Peyer's patch (tissue), 4 donors: ENCODE measurements at regions not wholly inside any gene's neighbourhood (a gene's known extent, or its start where the extent isn't known, plus 50 kb on each side); places are given as distances from the start of the nearest gene placed in this dataset.

Experiments used
- POLR2A ChIP-seq, 2 donors: fragments of 450-650 bp; IDR thresholded peaks; one replicate each; pipeline ENCODE4 v1.5.1; 2017; ENCODE audit warnings: antibody characterized with exemption in 2 of 2, mild to moderate bottlenecking in 2 of 2, moderate library complexity in 2 of 2
- TF ChIP-seq, protein P1 (sequence below), 6 experiments: fragments of 450-650 bp in 4 of 6; fragments of 200-600 bp in 2 of 6; sonication (generic) in 1 of 6; IDR thresholded peaks; one replicate each; pipeline ENCODE4 v1.5.1; 2017 to 2019; ENCODE audit warnings: antibody characterized with exemption in 6 of 6, mild to moderate bottlenecking in 3 of 6, moderate library complexity in 1 of 6

DNA sequence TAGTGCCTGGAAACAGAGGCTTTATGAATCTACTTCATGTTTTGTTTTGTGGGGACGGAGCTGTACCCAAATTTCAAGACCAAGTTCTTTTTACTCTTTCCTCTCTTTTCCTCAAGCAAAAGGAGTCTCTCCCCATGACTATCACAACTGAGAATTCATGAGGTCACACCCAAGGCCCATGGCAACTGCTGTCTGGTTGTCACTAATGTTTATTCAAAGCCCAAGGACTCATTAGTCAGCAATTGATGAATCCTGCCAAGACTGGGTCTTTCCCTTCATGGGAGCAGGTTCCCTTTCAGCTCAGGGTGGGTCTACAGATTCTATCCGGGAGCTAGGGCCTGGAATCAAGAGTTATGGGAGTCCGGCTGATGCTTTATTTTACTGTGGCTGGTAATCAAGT, 441.5 kb upstream of the PCDH20 start:
- TF ChIP-seq, protein P1, sequence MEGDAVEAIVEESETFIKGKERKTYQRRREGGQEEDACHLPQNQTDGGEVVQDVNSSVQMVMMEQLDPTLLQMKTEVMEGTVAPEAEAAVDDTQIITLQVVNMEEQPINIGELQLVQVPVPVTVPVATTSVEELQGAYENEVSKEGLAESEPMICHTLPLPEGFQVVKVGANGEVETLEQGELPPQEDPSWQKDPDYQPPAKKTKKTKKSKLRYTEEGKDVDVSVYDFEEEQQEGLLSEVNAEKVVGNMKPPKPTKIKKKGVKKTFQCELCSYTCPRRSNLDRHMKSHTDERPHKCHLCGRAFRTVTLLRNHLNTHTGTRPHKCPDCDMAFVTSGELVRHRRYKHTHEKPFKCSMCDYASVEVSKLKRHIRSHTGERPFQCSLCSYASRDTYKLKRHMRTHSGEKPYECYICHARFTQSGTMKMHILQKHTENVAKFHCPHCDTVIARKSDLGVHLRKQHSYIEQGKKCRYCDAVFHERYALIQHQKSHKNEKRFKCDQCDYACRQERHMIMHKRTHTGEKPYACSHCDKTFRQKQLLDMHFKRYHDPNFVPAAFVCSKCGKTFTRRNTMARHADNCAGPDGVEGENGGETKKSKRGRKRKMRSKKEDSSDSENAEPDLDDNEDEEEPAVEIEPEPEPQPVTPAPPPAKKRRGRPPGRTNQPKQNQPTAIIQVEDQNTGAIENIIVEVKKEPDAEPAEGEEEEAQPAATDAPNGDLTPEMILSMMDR (IDR thresholded peaks at IDR 0.05), result no peak
- no peak for TF ChIP-seq POLR2A (IDR thresholded peaks at IDR 0.05)
